HUES6 (cell line): ENCODE measurements at regions not wholly inside any gene's neighbourhood (a gene's known extent, or its start where the extent isn't known, plus 50 kb on each side); places are given as distances from the start of the nearest gene placed in this dataset.

Source experiments
- H3K27ac ChIP-seq: 2 replicates; pipeline ENCODE4 v1.7.0; 2013; ENCODE audit warnings: low read depth, mild to moderate bottlenecking, low read length, inconsistent platforms
- H3K27me3 ChIP-seq: 2 replicates; pipeline ENCODE4 v1.6.1; 2013; ENCODE audit warnings: low read length; ENCODE audit not compliant: control insufficient read depth, insufficient read depth
- H3K36me3 ChIP-seq: 2 replicates; pipeline ENCODE4 v1.6.1; 2013; ENCODE audit warnings: low read length; ENCODE audit not compliant: control insufficient read depth, insufficient read depth
- H3K4me1 ChIP-seq: 2 replicates; pipeline ENCODE4 v1.6.1; 2013; ENCODE audit warnings: low read length; ENCODE audit not compliant: control insufficient read depth, insufficient read depth
- H3K4me3 ChIP-seq: 2 replicates; pipeline ENCODE4 v1.5.1; 2013; ENCODE audit warnings: low read depth, low read length
- H3K9ac ChIP-seq: one replicate; pipeline ENCODE4 v1.6.1; 2013; ENCODE audit warnings: mild to moderate bottlenecking, low read length
- H3K9me3 ChIP-seq: 2 replicates; pipeline ENCODE4 v1.6.1; 2013; ENCODE audit warnings: low read depth, low read length; ENCODE audit not compliant: control insufficient read depth, insufficient read depth

GRCh38 chr17:33653399-33653788 is 360.3 kb upstream of the ASIC2 start:
- 0 out of 2 replicates have a peak, but pooled peaks cover 3% of the 10 kb centered on the region for H3K4me1 ChIP-seq
- no peak overlapping the region for H3K4me3 ChIP-seq
- no peaks in the 10 kb centered on the region; the same call in 1 of the 2 replicates for H3K27me3 ChIP-seq
- H3K27ac ChIP-seq = no peak overlapping the region
- no peaks in the 10 kb centered on the region for H3K36me3 ChIP-seq
- H3K9me3 ChIP-seq = no peaks in the 10 kb centered on the region
- H3K9ac ChIP-seq = no peak overlapping the region

GRCh38 chr17:33657181-33657580 is 364.1 kb upstream of the ASIC2 start:
- H3K27ac ChIP-seq = no peak overlapping the region
- H3K4me1 ChIP-seq = no peaks in the 10 kb centered on the region
- H3K36me3 ChIP-seq = no peaks in the 10 kb centered on the region
- no peak overlapping the region for H3K9ac ChIP-seq
- no peak overlapping the region for H3K4me3 ChIP-seq
- H3K27me3 ChIP-seq = no peaks in the 10 kb centered on the region; the same call in none of the 2 replicates
- H3K9me3 ChIP-seq = no peaks in the 10 kb centered on the region

GRCh38 chr17:33661975-33662374 is 368.9 kb upstream of the ASIC2 start:
- Histone ChIP-seq H3K36me3 (no peaks in the 10 kb centered on the region), H3K9me3 (no peaks in the 10 kb centered on the region), H3K4me1 (no peaks in the 10 kb centered on the region), H3K9ac (no peak overlapping the region), H3K4me3 (no peak overlapping the region), H3K27ac (no peak overlapping the region), H3K27me3 (no peaks in the 10 kb centered on the region; the same call in 1 of the 2 replicates)

GRCh38 chr17:33664116-33664840 is 371.2 kb upstream of the ASIC2 start:
- H3K27ac ChIP-seq = no peak overlapping the region
- H3K9ac ChIP-seq = no peak overlapping the region
- no peak overlapping the region for H3K4me3 ChIP-seq
- no peaks in the 10 kb centered on the region for H3K4me1 ChIP-seq
- no peaks in the 10 kb centered on the region for H3K9me3 ChIP-seq
- H3K27me3 ChIP-seq = no peaks in the 10 kb centered on the region; the same call in 1 of the 2 replicates
- H3K36me3 ChIP-seq = no peaks in the 10 kb centered on the region

GRCh38 chr17:33667052-33667509 is 374.0 kb upstream of the ASIC2 start:
- Histone ChIP-seq H3K27me3 (no peaks in the 10 kb centered on the region), H3K9me3 (no peaks in the 10 kb centered on the region), H3K27ac (no peak overlapping the region), H3K4me3 (no peak overlapping the region), H3K36me3 (no peaks in the 10 kb centered on the region), H3K4me1 (no peaks in the 10 kb centered on the region), H3K9ac (no peak overlapping the region)

- Histone ChIP-seq H3K4me1 (no peaks in the 10 kb centered on the region), H3K9ac (no peak overlapping the region), H3K4me3 (no peak overlapping the region), H3K27me3 (no peaks in the 10 kb centered on the region), H3K36me3 (no peaks in the 10 kb centered on the region), H3K9me3 (no peaks in the 10 kb centered on the region), H3K27ac (no peak overlapping the region)
Observed at GRCh38 chr17:33667671-33668070, 374.6 kb upstream of the ASIC2 start.

GRCh38 chr17:33668516-33668915 is 375.4 kb upstream of the ASIC2 start:
- Histone ChIP-seq H3K36me3 (no peaks in the 10 kb centered on the region), H3K4me3 (no peak overlapping the region), H3K9ac (no peak overlapping the region), H3K4me1 (no peaks in the 10 kb centered on the region), H3K27ac (no peak overlapping the region), H3K9me3 (no peaks in the 10 kb centered on the region), H3K27me3 (no peaks in the 10 kb centered on the region)

- H3K27me3 ChIP-seq = no peaks in the 10 kb centered on the region
Observed at GRCh38 chr17:33671491-33671890, 378.4 kb upstream of the ASIC2 start.

GRCh38 chr17:33674685-33675084 is 381.6 kb upstream of the ASIC2 start:
- H3K9ac ChIP-seq = no peak overlapping the region
- H3K27ac ChIP-seq = no peak overlapping the region
- no peaks in the 10 kb centered on the region for H3K27me3 ChIP-seq
- H3K36me3 ChIP-seq = no peaks in the 10 kb centered on the region
- H3K4me1 ChIP-seq = no peaks in the 10 kb centered on the region
- H3K9me3 ChIP-seq = no peaks in the 10 kb centered on the region
- H3K4me3 ChIP-seq = no peak overlapping the region

More at GRCh38 chr17:33671491-33671890, 378.4 kb upstream of the ASIC2 start:
- Histone ChIP-seq H3K36me3 (no peaks in the 10 kb centered on the region), H3K4me1 (no peaks in the 10 kb centered on the region), H3K9me3 (no peaks in the 10 kb centered on the region), H3K27ac (no peak overlapping the region), H3K9ac (no peak overlapping the region), H3K4me3 (no peak overlapping the region)

- Histone ChIP-seq H3K27ac (no peak overlapping the region), H3K27me3 (no peaks in the 10 kb centered on the region), H3K9ac (no peak overlapping the region), H3K9me3 (no peaks in the 10 kb centered on the region), H3K4me3 (no peak overlapping the region), H3K4me1 (no peaks in the 10 kb centered on the region), H3K36me3 (no peaks in the 10 kb centered on the region)
Observed at GRCh38 chr17:33676444-33676843, 383.3 kb upstream of the ASIC2 start.

GRCh38 chr17:33679595-33679994 is 386.5 kb upstream of the ASIC2 start:
- no peak overlapping the region for H3K27ac ChIP-seq
- no peaks in the 10 kb centered on the region for H3K9me3 ChIP-seq
- no peak overlapping the region for H3K9ac ChIP-seq
- no peaks in the 10 kb centered on the region for H3K4me1 ChIP-seq
- no peak overlapping the region for H3K4me3 ChIP-seq
- no peaks in the 10 kb centered on the region for H3K27me3 ChIP-seq
- H3K36me3 ChIP-seq = no peaks in the 10 kb centered on the region
